ENCODE measurements at regions not wholly inside any gene's neighbourhood (a gene's known extent, or its start where the extent isn't known, plus 50 kb on each side); places are given as distances from the start of the nearest gene placed in this dataset.

- Histone ChIP-seq H3K27ac (ENCODE audit: low read length) (no peak overlapping the region), H3K36me3 (ENCODE audit: control insufficient read depth in 2 of 2, insufficient read depth in 2 of 2, low read length in 2 of 2) (no peaks in the 10 kb centered on the region), H3K4me1 (ENCODE audit: control insufficient read depth, insufficient read depth, low read length) (peaks cover 7% of the 10 kb centered on the region), H3K27me3 (ENCODE audit: control insufficient read depth in 1 of 2, insufficient read depth in 2 of 2, low read length in 2 of 2) (no peaks in the 10 kb centered on the region), H3K4me3 (ENCODE audit: low read length in 2 of 2) (no peak overlapping the region), H3K9me3 (ENCODE audit: control insufficient read depth in 2 of 2, low read length in 2 of 2) (no peaks in the 10 kb centered on the region), H3K9ac (ENCODE audit: low read length in 2 of 2) (no peak overlapping the region)
Observed at GRCh38 chr5:168193493-168194250, 97.8 kb upstream of the WWC1 start.

GRCh38 chr5:168195110-168195509 lies 96.3 kb upstream of the WWC1 start:
- no peaks in the 10 kb centered on the region for H3K9me3 ChIP-seq (ENCODE audit: control insufficient read depth in 2 of 2, low read length in 2 of 2)
- no peak overlapping the region for H3K4me3 ChIP-seq (ENCODE audit: low read length in 2 of 2)
- no peak overlapping the region for H3K27ac ChIP-seq (ENCODE audit: low read length)
- H3K36me3 ChIP-seq (ENCODE audit: control insufficient read depth in 2 of 2, insufficient read depth in 2 of 2, low read length in 2 of 2) = no peaks in the 10 kb centered on the region
- peaks cover 7% of the 10 kb centered on the region for H3K4me1 ChIP-seq (ENCODE audit: control insufficient read depth, insufficient read depth, low read length)
- H3K9ac ChIP-seq (ENCODE audit: low read length in 2 of 2) = no peak overlapping the region
- H3K27me3 ChIP-seq (ENCODE audit: control insufficient read depth in 1 of 2, insufficient read depth in 2 of 2, low read length in 2 of 2) = no peaks in the 10 kb centered on the region

GRCh38 chr5:168198359-168198758 lies 93.1 kb upstream of the WWC1 start:
- no peaks in the 10 kb centered on the region for H3K27me3 ChIP-seq (ENCODE audit: control insufficient read depth in 1 of 2, insufficient read depth in 2 of 2, low read length in 2 of 2)
- no peaks in the 10 kb centered on the region for H3K36me3 ChIP-seq (ENCODE audit: control insufficient read depth in 2 of 2, insufficient read depth in 2 of 2, low read length in 2 of 2)
- no peaks in the 10 kb centered on the region for H3K9me3 ChIP-seq (ENCODE audit: control insufficient read depth in 2 of 2, low read length in 2 of 2)
- H3K9ac ChIP-seq (ENCODE audit: low read length in 2 of 2) = no peak overlapping the region
- no peak overlapping the region for H3K4me3 ChIP-seq (ENCODE audit: low read length in 2 of 2)
- H3K4me1 ChIP-seq (ENCODE audit: control insufficient read depth, insufficient read depth, low read length) = peaks cover 7% of the 10 kb centered on the region
- no peak overlapping the region for H3K27ac ChIP-seq (ENCODE audit: low read length)

- H3K9me3 ChIP-seq (ENCODE audit: control insufficient read depth in 2 of 2, low read length in 2 of 2) = no peaks in the 10 kb centered on the region
- H3K36me3 ChIP-seq (ENCODE audit: control insufficient read depth in 2 of 2, insufficient read depth in 2 of 2, low read length in 2 of 2) = no peaks in the 10 kb centered on the region
- H3K27ac ChIP-seq (ENCODE audit: low read length) = no peak overlapping the region
- no peak overlapping the region for H3K4me3 ChIP-seq (ENCODE audit: low read length in 2 of 2)
- H3K27me3 ChIP-seq (ENCODE audit: control insufficient read depth in 1 of 2, insufficient read depth in 2 of 2, low read length in 2 of 2) = no peaks in the 10 kb centered on the region
- no peaks in the 10 kb centered on the region for H3K4me1 ChIP-seq (ENCODE audit: control insufficient read depth, insufficient read depth, low read length)
- no peak overlapping the region for H3K9ac ChIP-seq (ENCODE audit: low read length in 2 of 2)
Observed at GRCh38 chr5:168202996-168203395, 88.4 kb upstream of the WWC1 start.

GRCh38 chr5:168204165-168204564 lies 87.3 kb upstream of the WWC1 start:
- H3K9ac ChIP-seq (ENCODE audit: low read length in 2 of 2) = no peak overlapping the region
- H3K4me3 ChIP-seq (ENCODE audit: low read length in 2 of 2) = no peak overlapping the region
- H3K9me3 ChIP-seq (ENCODE audit: control insufficient read depth in 2 of 2, low read length in 2 of 2) = no peaks in the 10 kb centered on the region
- no peak overlapping the region for H3K27ac ChIP-seq (ENCODE audit: low read length)
- H3K36me3 ChIP-seq (ENCODE audit: control insufficient read depth in 2 of 2, insufficient read depth in 2 of 2, low read length in 2 of 2) = no peaks in the 10 kb centered on the region
- no peaks in the 10 kb centered on the region for H3K4me1 ChIP-seq (ENCODE audit: control insufficient read depth, insufficient read depth, low read length)
- no peaks in the 10 kb centered on the region for H3K27me3 ChIP-seq (ENCODE audit: control insufficient read depth in 1 of 2, insufficient read depth in 2 of 2, low read length in 2 of 2)

- no peak overlapping the region for H3K4me3 ChIP-seq (ENCODE audit: low read length in 2 of 2)
- no peaks in the 10 kb centered on the region for H3K36me3 ChIP-seq (ENCODE audit: control insufficient read depth in 2 of 2, insufficient read depth in 2 of 2, low read length in 2 of 2)
- no peaks in the 10 kb centered on the region for H3K9me3 ChIP-seq (ENCODE audit: control insufficient read depth in 2 of 2, low read length in 2 of 2)
- no peaks in the 10 kb centered on the region for H3K27me3 ChIP-seq (ENCODE audit: control insufficient read depth in 1 of 2, insufficient read depth in 2 of 2, low read length in 2 of 2)
- H3K9ac ChIP-seq (ENCODE audit: low read length in 2 of 2) = no peak overlapping the region
- no peaks in the 10 kb centered on the region for H3K4me1 ChIP-seq (ENCODE audit: control insufficient read depth, insufficient read depth, low read length)
- no peak overlapping the region for H3K27ac ChIP-seq (ENCODE audit: low read length)
Observed at GRCh38 chr5:168207450-168208029, 83.9 kb upstream of the WWC1 start.

- H3K9me3 ChIP-seq (ENCODE audit: control insufficient read depth in 2 of 2, low read length in 2 of 2) = no peaks in the 10 kb centered on the region
- no peaks in the 10 kb centered on the region for H3K4me1 ChIP-seq (ENCODE audit: control insufficient read depth, insufficient read depth, low read length)
- H3K27me3 ChIP-seq (ENCODE audit: control insufficient read depth in 1 of 2, insufficient read depth in 2 of 2, low read length in 2 of 2) = no peaks in the 10 kb centered on the region
- H3K9ac ChIP-seq (ENCODE audit: low read length in 2 of 2) = no peak overlapping the region
- H3K27ac ChIP-seq (ENCODE audit: low read length) = no peak overlapping the region
- no peak overlapping the region for H3K4me3 ChIP-seq (ENCODE audit: low read length in 2 of 2)
- H3K36me3 ChIP-seq (ENCODE audit: control insufficient read depth in 2 of 2, insufficient read depth in 2 of 2, low read length in 2 of 2) = no peaks in the 10 kb centered on the region
Observed at GRCh38 chr5:168209244-168209995, 82.0 kb upstream of the WWC1 start.

- H3K4me3 ChIP-seq (ENCODE audit: low read length in 2 of 2) = no peak overlapping the region
- H3K27ac ChIP-seq (ENCODE audit: low read length) = no peak overlapping the region
- H3K4me1 ChIP-seq (ENCODE audit: control insufficient read depth, insufficient read depth, low read length) = no peaks in the 10 kb centered on the region
- H3K27me3 ChIP-seq (ENCODE audit: control insufficient read depth in 1 of 2, insufficient read depth in 2 of 2, low read length in 2 of 2) = no peaks in the 10 kb centered on the region
- H3K9me3 ChIP-seq (ENCODE audit: control insufficient read depth in 2 of 2, low read length in 2 of 2) = no peaks in the 10 kb centered on the region
- no peak overlapping the region for H3K9ac ChIP-seq (ENCODE audit: low read length in 2 of 2)
- H3K36me3 ChIP-seq (ENCODE audit: control insufficient read depth in 2 of 2, insufficient read depth in 2 of 2, low read length in 2 of 2) = no peaks in the 10 kb centered on the region
Observed at GRCh38 chr5:168209997-168210396, 81.4 kb upstream of the WWC1 start.

GRCh38 chr5:168211245-168211644 lies 80.2 kb upstream of the WWC1 start:
- no peaks in the 10 kb centered on the region for H3K4me1 ChIP-seq (ENCODE audit: control insufficient read depth, insufficient read depth, low read length)
- H3K27me3 ChIP-seq (ENCODE audit: control insufficient read depth in 1 of 2, insufficient read depth in 2 of 2, low read length in 2 of 2) = no peaks in the 10 kb centered on the region
- H3K4me3 ChIP-seq (ENCODE audit: low read length in 2 of 2) = no peak overlapping the region
- no peaks in the 10 kb centered on the region for H3K36me3 ChIP-seq (ENCODE audit: control insufficient read depth in 2 of 2, insufficient read depth in 2 of 2, low read length in 2 of 2)
- H3K27ac ChIP-seq (ENCODE audit: low read length) = no peak overlapping the region
- no peaks in the 10 kb centered on the region for H3K9me3 ChIP-seq (ENCODE audit: control insufficient read depth in 2 of 2, low read length in 2 of 2)
- no peak overlapping the region for H3K9ac ChIP-seq (ENCODE audit: low read length in 2 of 2)

- Histone ChIP-seq H3K27me3 (ENCODE audit: control insufficient read depth in 1 of 2, insufficient read depth in 2 of 2, low read length in 2 of 2) (no peaks in the 10 kb centered on the region), H3K36me3 (ENCODE audit: control insufficient read depth in 2 of 2, insufficient read depth in 2 of 2, low read length in 2 of 2) (no peaks in the 10 kb centered on the region), H3K4me1 (ENCODE audit: control insufficient read depth, insufficient read depth, low read length) (no peaks in the 10 kb centered on the region), H3K9me3 (ENCODE audit: control insufficient read depth in 2 of 2, low read length in 2 of 2) (no peaks in the 10 kb centered on the region), H3K4me3 (ENCODE audit: low read length in 2 of 2) (no peak overlapping the region), H3K9ac (ENCODE audit: low read length in 2 of 2) (no peak overlapping the region), H3K27ac (ENCODE audit: low read length) (no peak overlapping the region)
Observed at GRCh38 chr5:168211936-168212335, 79.5 kb upstream of the WWC1 start.

GRCh38 chr5:168214071-168214470 lies 77.4 kb upstream of the WWC1 start:
- H3K27me3 ChIP-seq (ENCODE audit: control insufficient read depth in 1 of 2, insufficient read depth in 2 of 2, low read length in 2 of 2) = no peaks in the 10 kb centered on the region
- no peaks in the 10 kb centered on the region for H3K9me3 ChIP-seq (ENCODE audit: control insufficient read depth in 2 of 2, low read length in 2 of 2)
- H3K4me1 ChIP-seq (ENCODE audit: control insufficient read depth, insufficient read depth, low read length) = no peaks in the 10 kb centered on the region
- H3K27ac ChIP-seq (ENCODE audit: low read length) = no peak overlapping the region
- H3K4me3 ChIP-seq (ENCODE audit: low read length in 2 of 2) = no peak overlapping the region
- no peak overlapping the region for H3K9ac ChIP-seq (ENCODE audit: low read length in 2 of 2)
- no peaks in the 10 kb centered on the region for H3K36me3 ChIP-seq (ENCODE audit: control insufficient read depth in 2 of 2, insufficient read depth in 2 of 2, low read length in 2 of 2)

Data from stomach smooth muscle (tissue), 2 donors.